ENCODE measurements at regions not wholly inside any gene's neighbourhood (a gene's known extent, or its start where the extent isn't known, plus 50 kb on each side); places are given as distances from the start of the nearest gene placed in this dataset.
"Not testable (repeated sequence)": the region's sequence is repeated elsewhere in the genome, so short reads cannot be mapped to it uniquely, and the experiment has no call there.

DNA sequence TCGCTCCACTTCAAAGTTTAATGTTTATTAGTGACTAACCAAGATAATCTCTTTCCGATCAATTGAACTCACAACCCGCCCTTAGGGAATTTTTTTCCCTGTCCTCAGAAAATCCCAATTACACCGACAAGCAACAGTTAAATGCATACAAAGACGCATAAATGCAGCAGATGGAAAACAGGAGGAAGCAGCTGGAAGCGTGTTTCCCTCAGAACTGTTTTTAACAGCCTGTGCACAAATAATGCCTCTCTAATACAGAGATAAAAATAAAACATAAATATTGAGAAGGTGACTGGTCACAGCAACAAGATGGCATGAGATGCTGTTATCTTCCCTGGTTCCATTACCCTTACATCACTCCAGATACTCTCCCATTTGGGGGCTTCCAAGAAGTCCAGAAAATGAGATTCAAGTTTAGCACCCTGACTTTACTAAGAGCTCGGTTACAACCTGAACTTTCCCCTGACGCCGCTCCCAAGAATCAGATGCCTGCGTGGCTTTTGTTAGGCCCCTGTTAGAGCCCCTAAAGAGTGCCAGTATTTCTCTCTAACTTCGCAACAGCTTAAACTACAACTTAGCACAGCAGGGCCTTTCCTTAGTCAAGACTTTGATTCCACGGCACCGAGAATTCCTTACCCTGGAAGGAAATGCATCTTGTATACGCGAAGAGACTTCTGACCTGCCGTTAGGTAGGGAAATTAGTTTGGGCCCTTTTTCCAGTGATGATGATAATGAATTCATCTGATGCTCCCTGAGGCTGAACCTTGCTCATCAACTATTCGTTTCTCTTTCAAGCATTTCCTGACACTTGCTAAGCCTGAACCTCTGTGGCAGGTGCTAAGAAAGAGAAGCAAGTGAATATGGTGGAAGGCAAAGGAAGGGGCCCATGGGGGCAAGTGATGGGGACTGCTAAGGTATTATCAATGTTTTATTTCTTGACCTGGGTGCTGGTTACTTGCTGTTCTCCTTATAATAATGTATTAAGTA is 137.7 kb upstream of the SMYD2 start:
- DNase-seq: no peak

- not testable (repeated sequence) for DNase-seq
Measured at GRCh38 chr1:214144521-214144920, 136.4 kb upstream of the SMYD2 start.

- DNase-seq: no peak
Measured at GRCh38 chr1:214146523-214146922, 134.4 kb upstream of the SMYD2 start.

- DNase-seq: no peak
Measured at GRCh38 chr1:214154596-214155292, 126.2 kb upstream of the SMYD2 start.

DNA sequence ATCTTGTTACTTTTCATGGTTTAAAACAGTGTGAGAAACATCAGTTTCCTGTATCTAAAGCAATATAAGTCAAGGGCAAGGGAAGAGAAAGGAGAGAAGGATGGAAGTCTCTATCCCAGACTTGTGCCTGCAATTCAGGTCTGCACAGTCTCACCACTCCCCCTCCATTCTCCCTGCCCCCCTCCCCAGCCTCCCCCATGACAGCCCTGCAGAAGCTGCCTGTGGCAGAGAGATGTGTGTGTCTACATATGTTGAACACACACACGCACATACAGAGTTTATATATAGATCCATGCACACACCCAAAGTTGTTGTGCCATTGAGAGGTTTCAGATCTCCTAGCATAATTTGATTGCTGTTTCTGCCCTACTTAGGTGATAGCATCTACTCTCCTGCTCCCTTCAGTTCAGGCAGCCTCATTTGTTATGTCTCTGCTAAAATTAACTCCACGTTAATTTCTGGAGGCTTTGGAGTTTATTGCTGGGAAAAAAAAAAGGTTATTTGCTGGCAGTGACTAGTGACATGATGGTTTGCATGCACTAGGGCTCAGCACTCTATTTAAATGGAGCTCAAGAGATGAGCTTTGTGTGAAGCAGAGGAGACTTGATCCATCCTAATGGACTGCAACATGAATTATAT is 124.9 kb upstream of the SMYD2 start:
- no peak for DNase-seq

GRCh38 chr1:214164173-214164572 is 116.8 kb upstream of the SMYD2 start:
- no peak for DNase-seq

DNA sequence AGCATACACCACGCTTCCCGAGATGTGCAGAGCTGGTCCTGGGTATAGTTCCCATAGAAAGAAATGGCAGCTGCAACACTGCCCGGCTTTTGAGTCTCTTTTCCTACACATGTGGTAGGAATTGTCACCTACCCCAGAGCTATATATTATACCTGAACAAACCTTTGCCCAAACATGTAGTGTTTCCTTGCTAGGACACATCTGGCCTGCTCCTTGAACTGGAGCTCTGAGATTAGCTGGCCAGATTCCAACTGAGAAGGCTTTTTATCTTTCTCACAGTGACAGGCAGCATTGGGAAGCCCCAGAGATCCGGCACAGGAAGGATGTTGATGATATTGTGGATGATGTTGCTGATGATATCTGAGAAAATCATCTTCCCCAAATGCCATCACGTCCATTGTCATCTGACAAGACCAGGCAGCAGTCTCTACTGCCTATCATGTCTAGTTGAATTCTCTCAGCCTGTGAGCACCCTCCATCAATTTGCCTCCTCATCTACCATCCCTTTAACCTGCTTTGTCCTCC is 115.0 kb upstream of the SMYD2 start:
- DNase-seq: no peak

DNA sequence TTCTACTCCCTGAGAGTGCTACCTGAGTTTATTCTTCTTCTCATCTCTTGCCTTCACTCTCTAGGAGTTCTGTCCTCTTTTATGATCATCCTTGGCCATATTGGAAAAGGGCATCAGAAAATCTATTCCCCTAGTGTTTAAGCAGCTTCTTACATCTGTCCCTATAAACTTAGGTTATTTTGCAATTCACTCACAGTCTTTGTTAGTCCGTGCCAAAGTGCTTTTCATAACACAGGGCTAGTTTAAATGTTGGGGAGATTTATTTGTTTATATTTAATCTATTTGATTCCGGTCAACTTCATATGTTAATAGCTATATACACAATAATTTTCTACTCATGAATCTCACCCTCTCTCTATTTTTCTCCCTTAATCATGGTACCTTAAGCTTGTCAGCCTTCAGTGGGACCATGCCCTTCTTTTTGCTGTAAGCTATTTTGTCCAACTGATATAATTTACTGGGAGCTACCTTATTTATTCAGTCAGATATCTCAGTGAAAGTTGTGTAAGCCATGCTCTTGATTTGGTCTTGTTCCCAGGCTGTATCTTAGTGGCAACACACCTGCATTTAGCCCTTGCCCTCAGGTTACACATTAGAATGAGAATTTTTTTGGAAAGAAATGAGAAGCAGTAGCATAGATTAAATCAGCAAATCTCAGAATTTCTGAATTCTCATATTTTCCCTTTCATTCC is 106.3 kb upstream of the SMYD2 start:
- DNase-seq: no peak

DNA sequence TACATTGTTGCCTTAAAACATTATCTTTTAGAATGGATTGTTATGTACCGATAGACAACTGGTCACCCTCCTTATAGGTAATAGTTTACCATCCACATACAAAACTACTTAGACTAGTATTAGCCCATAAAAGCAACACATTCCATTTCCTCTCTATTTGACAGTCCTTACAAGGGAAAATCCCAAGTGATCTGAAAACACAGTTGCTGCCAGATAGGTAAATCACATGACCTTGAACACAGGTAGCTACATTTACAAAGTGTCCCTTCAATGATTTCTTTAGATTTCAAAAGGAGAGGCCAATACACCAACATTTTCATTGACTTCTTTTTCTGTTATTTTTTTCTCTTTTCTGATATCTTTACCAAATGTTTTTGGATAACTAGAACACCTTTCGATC is 102.9 kb upstream of the SMYD2 start:
- no peak for DNase-seq

DNA sequence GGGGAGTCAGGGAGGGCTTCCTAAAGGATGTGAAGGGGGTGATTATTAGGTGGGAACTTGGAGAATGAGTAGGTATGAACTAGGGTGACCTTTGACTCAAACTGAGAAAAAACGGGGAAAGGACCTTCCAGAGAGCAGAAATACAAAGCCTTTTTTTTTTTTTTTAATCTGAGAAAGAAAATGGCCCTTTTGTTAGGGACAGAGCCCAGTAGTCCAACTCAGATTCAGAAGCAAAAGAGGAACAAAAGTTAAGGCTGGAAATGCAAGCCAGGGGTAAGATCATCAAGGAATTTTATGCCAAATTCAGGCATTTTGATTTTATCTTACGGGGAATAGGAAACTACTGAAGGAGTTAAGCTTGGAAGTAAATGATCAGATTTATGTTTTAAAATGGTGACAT is 96.0 kb upstream of the SMYD2 start:
- no peak for DNase-seq

DNA sequence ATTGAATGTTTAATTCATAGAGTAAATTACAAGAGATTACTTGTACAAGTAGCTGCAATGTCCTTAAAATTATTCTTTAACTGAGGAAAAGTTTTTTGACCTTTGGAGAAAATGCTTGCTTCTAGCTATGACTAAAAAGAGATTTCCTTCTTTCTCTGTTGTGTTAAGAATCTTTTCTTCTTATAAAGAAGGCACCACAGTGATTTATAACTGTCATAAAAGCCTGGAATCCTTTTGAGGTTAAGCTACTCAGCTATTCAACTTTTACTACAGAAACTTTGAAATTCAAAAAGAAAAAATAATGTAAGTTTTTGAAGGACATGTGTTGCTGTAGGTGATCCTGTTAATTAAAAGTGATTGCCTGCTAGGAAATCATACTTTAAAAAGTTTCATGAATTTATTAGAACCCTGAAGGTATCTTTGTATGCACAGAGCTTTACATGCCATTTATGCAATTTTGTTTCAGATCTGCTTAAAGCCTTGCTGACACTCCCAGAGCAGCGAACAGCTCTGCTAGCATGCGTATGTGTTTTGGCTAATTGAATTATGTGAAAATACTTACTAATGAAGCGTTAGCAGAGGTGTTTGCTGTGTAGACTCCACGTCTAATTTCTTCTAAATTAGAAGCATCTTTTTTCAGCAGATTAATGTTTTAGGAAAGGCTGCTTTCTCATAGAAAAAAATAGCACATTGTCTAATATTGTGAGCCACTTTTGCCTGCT is 94.7 kb upstream of the SMYD2 start:
- DNase-seq: no peak

GRCh38 chr1:214187121-214187900 is 93.6 kb upstream of the SMYD2 start:
- no peak for DNase-seq

- DNase-seq: no peak
Measured at GRCh38 chr1:214187933-214188332, 93.0 kb upstream of the SMYD2 start.

GRCh38 chr1:214188835-214189234 is 92.1 kb upstream of the SMYD2 start:
- no peak for DNase-seq

DNA sequence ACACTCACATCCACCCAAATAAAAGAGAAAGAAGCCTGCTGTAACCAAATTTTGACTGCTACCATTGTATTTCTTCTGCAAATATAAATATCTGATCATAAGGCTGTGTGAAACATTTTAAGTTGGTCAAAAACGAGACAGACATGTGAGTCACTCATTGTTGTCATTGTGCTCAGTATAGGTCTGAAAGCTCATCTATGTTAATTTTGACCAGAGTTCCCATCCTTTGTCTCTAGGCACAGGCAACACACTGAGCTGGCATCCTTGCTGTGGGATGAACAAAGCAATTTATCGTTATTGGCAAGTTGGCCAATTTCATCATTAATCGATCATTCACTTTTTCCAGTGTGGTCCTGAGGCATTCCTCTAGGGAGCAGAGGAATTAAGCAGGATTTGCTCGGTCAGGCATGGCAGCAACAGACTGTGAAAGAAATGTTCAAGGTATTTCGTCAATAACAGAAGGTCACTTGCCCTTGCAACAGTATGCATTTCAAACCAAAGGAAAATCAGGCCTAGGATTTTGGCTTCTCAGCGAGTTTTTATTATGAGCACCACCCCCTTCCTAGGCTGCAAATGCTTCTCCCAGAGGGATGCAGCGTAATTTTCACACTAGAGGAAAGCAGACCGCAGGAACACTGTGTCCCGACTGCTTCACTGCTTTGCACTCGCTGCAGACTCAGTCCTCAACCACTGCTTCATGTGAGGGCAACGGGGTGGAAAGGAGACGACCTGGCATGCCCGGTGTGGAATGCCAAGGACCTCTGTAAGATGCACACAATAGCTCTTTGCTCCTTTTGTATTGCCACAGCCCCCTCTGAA is 87.9 kb upstream of the SMYD2 start:
- DNase-seq: no peak

DNA sequence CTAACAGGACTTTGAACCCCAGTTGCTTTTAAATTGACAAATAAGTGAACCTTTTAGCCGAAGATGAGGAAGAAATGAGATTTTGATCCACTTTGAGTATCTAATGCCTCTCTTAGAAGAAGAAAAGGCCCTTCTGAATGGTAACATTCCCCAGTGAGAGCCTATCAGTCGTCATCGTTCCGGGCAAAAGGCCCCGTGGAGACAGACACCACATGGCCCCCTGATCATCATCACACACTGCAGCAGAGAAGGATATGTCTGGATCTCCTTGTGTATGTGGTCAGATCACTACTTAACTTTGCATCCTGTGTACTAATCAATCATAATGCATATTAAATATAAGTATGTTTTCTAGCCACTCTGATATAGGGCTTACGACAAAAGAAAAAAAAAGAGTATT is 87.3 kb upstream of the SMYD2 start:
- DNase-seq: no peak

DNA sequence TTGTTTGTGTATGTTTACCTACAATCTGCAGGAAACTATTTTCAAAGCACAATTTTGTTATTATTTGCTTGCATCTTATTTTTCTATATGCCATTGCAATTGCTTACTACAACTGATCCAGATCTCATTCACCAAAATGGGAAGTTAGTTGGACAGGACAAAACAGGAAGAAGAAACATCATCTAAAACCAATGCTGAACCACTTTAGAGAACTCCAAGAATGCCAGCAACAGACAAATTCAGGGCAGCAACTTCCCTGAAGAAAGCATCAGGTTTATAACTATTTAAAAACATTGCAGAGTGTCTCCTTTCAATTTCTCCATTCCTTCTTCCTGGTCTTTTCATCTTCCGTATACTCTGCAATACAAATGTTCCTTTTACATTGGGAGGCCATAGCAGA is 82.4 kb upstream of the SMYD2 start:
- no peak for DNase-seq

DNA sequence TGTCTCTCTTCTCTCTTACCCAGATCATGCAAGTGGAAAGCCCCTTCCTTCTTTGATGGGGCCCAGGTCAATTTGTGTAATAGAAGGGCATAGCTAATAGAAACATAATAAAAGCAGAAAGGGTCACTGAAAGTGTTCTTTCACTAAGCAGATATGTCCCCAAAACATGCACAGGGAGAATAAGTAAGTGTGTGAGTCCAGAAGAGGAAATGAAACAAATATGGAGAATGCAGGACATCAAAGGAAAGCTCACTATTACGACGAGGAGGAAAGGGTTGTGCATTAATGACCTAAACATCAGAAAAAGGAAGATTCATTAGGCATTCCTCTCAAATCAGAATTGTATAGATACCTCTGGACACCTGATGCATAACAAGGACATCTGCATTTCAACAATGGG is 81.4 kb upstream of the SMYD2 start:
- no peak for DNase-seq

- no peak for DNase-seq
Measured at GRCh38 chr1:214202992-214203391, 78.0 kb upstream of the SMYD2 start.

GRCh38 chr1:214205053-214205452 is 75.9 kb upstream of the SMYD2 start:
- no peak for DNase-seq

Measured in CD4-positive, alpha-beta T cell treated with Interleukin-17A for 1 hour (primary cell).